Colonic mucosa (tissue), 4 donors: ENCODE measurements at regions not wholly inside any gene's neighbourhood (a gene's known extent, or its start where the extent isn't known, plus 50 kb on each side); places are given as distances from the start of the nearest gene placed in this dataset.

Experiments used
- DNase-seq: peaks from one replicate; pipeline ENCODE4 v3.0.0-alpha.2; 2020
- H3K27ac ChIP-seq: fragments of 200-600 bp; one replicate; pipeline ENCODE4 v1.8.0; 2021
- H3K27me3 ChIP-seq: fragments of 200-600 bp; one replicate; pipeline ENCODE4 v1.8.0; 2021
- H3K36me3 ChIP-seq: fragments of 200-600 bp; one replicate; pipeline ENCODE4 v1.8.0; 2021
- H3K4me1 ChIP-seq: fragments of 200-600 bp; one replicate; pipeline ENCODE4 v1.8.0; 2021; ENCODE audit warnings: mild to moderate bottlenecking
- H3K4me3 ChIP-seq: fragments of 200-600 bp; one replicate; pipeline ENCODE4 v1.8.0; 2021
- H3K9ac ChIP-seq, 2 donors: one replicate each; pipeline ENCODE4 v1.7.0; 2013; ENCODE audit warnings: control low read depth in 2 of 2, low read depth in 2 of 2, low read length in 2 of 2
- H3K9me3 ChIP-seq: fragments of 200-600 bp; one replicate; pipeline ENCODE4 v1.8.0; 2021
- CTCF ChIP-seq: fragments of 200-600 bp; IDR thresholded peaks from one replicate; pipeline ENCODE4 v1.8.0; 2022; ENCODE audit warnings: antibody characterized with exemption, mild to moderate bottlenecking
- intact Hi-C: fragments of 100-400 bp; cut with DNase I; formaldehyde crosslinking; loops from one replicate; pipeline ENCODE4 v1.14.1; 2022
- donor health status: healthy.
- donor health status: DM: no; HTN: no; CAD: no.
- donor health status: DM: no; HTN: no; CAD: no.

- H3K9me3 ChIP-seq: no peaks in the 10 kb centered on the region
- no peak for TF ChIP-seq CTCF
- H3K36me3 ChIP-seq: no peaks in the 10 kb centered on the region
- no peaks in the 10 kb centered on the region for H3K4me1 ChIP-seq
- no peak for DNase-seq
- intact Hi-C loops: no loop called here
- H3K9ac ChIP-seq: no peak overlapping the region
- H3K27ac ChIP-seq: no peak overlapping the region
- H3K27me3 ChIP-seq: no peaks in the 10 kb centered on the region
- no peak overlapping the region for H3K4me3 ChIP-seq
These were observed 864.5 kb upstream of the EDIL3 start for GRCh38 chr5:85249204-85249603.

GRCh38 chr5:85263125-85263524 is 878.4 kb upstream of the EDIL3 start:
- H3K4me3 ChIP-seq: no peak overlapping the region
- no peak for TF ChIP-seq CTCF
- DNase-seq: no peak
- no peak overlapping the region for H3K9ac ChIP-seq
- H3K27me3 ChIP-seq: no peaks in the 10 kb centered on the region
- no peak overlapping the region for H3K27ac ChIP-seq
- no peaks in the 10 kb centered on the region for H3K36me3 ChIP-seq
- no peaks in the 10 kb centered on the region for H3K9me3 ChIP-seq
- intact Hi-C loops: no loop called here
- H3K4me1 ChIP-seq: no peaks in the 10 kb centered on the region

GRCh38 chr5:85266692-85267091 is 882.0 kb upstream of the EDIL3 start:
- Histone ChIP-seq H3K27me3 (no peaks in the 10 kb centered on the region), H3K27ac (no peak overlapping the region), H3K4me3 (no peak overlapping the region), H3K9ac (no peak overlapping the region), H3K36me3 (no peaks in the 10 kb centered on the region), H3K9me3 (no peaks in the 10 kb centered on the region), H3K4me1 (no peaks in the 10 kb centered on the region)
- DNase-seq: no peak
- no peak for TF ChIP-seq CTCF
- intact Hi-C loops: no loop called here

- intact Hi-C loops: no loop called here
- H3K4me1 ChIP-seq: no peaks in the 10 kb centered on the region
- TF ChIP-seq CTCF: no peak
- no peaks in the 10 kb centered on the region for H3K27me3 ChIP-seq
- H3K36me3 ChIP-seq: no peaks in the 10 kb centered on the region
- no peak overlapping the region for H3K9ac ChIP-seq
- no peaks in the 10 kb centered on the region for H3K9me3 ChIP-seq
- no peak overlapping the region for H3K27ac ChIP-seq
- no peak for DNase-seq
- H3K4me3 ChIP-seq: no peak overlapping the region
These were observed 883.5 kb upstream of the EDIL3 start for GRCh38 chr5:85268194-85268593.

GRCh38 chr5:85278193-85278592 is 893.5 kb upstream of the EDIL3 start:
- Histone ChIP-seq H3K4me3 (no peak overlapping the region), H3K4me1 (no peaks in the 10 kb centered on the region), H3K27ac (no peak overlapping the region), H3K36me3 (no peaks in the 10 kb centered on the region), H3K9me3 (no peaks in the 10 kb centered on the region), H3K9ac (no peak overlapping the region), H3K27me3 (no peaks in the 10 kb centered on the region)
- DNase-seq: no peak
- TF ChIP-seq CTCF: no peak
- intact Hi-C loops: no loop called here

- no peak for TF ChIP-seq CTCF
- Histone ChIP-seq H3K27ac (no peak overlapping the region), H3K9ac (no peak overlapping the region), H3K4me1 (no peaks in the 10 kb centered on the region), H3K36me3 (no peaks in the 10 kb centered on the region), H3K4me3 (no peak overlapping the region), H3K27me3 (no peaks in the 10 kb centered on the region), H3K9me3 (no peaks in the 10 kb centered on the region)
- intact Hi-C loops: no loop called here
- no peak for DNase-seq
These were observed 904.2 kb upstream of the EDIL3 start for GRCh38 chr5:85288914-85289313.
